Hematopoietic multipotent progenitor cell treated with erythropoietin and hydrocortisone succinate and interleukin-3 and kit ligand, for 17 days (in vitro differentiated cells): ENCODE measurements at regions not wholly inside any gene's neighbourhood (a gene's known extent, or its start where the extent isn't known, plus 50 kb on each side); places are given as distances from the start of the nearest gene placed in this dataset.
"Not testable (repeated sequence)": the region's sequence is repeated elsewhere in the genome, so short reads cannot be mapped to it uniquely, and the experiment has no call there.

Experiments used
- DNase-seq: peaks from one replicate; pipeline ENCODE4 v3.0.0-alpha.2; 2015; ENCODE audit warnings: low spot score

DNA sequence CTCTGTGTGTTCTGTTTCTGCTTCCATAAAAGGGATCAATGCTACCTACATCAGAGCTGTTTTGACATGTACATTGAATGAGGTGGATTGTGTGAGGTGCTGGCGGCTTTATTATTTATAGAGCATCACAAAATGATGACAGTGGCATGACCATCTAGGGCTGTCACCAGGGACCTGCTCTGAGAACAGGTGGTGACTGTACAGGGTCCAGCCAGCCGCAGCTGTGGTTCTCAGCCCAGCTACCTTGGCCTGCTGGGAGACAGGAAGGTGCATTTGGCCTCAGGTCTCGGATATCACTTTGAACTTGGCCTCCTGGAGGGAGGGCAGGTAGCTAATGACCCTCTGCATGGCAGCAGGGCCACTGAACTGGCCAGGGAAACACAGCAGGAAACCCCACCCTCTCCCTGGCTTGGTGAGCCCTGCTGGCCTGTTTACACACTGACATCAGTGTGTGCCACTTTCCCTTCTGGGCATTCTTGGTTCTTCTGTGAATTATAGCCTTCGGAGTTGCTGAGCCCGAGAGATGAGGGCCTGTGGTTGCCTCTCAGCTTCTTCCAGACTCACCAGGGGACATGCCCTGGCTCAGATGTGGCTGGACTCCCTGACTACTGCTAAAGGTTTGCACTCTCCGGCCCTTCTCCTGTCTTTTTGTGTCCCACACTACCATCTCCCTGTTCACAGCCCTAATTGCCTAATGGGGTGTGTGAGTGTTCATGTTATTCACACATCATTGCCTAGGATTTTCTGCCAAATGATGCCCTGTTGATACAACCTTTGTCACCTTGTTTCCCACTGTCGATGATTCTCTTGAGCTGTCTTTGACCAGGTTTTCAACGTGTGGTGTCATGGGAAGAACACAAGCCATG is 109.2 kb upstream of the RAB12 start:
- DNase-seq, result no peak

DNA sequence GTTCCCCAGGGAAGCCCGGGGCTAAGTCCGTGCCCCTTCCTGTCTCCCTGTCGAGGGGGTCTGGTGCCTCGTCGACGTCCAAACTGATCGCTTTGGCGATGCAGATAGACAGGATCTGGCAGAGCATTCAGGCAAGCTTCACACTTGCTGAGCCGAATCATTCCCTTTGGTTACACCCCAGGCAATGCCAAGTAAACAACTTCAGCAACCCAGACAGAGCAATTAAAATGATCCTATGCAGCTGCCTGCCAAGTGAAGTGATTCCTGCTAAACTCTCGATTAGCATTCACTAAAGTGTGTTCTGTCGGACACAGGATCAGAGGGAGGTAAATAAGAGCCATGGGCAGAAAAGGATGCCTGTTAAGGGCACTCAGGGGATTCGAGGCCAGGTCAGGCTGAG is 108.2 kb upstream of the RAB12 start:
- no peak for DNase-seq

DNA sequence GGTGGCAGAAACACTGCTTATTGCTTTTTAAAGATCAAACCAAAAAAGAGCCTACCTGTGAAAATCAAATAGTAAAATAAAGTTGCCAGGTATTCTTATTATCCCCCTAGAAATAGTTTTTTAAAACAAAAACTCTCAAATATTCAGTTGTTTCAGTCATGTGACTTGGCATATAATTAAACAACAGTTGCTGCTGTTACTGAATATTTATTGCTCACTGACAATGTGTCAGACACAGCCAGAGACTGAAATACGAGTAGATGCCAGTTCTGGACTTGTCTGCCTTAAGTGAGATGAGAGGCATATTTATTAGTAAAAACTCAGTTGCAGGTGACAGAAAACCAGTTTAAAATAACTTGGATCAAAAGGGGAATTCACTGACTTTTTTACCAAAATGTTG is 106.0 kb upstream of the RAB12 start:
- DNase-seq, result no peak

DNA sequence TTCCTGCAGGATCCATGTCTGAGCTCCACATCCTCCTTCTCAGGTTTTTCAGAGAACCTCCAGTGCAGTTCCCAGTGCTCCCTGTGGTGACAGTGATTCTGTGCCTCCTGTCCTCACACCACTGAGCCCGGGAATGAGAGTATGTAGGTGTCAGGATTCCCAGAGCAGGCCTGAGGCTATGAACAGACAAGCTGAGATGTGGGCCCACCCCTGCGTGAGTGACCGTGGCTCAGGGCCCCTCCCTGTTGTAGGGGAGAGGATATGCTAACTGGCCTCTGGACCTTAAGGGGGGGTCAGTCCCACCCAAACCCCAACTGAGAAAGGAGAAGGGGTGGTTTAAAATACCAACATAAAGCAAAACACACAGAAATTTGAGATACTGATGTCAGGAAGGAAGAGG is 104.8 kb upstream of the RAB12 start:
- DNase-seq, result no peak

DNA sequence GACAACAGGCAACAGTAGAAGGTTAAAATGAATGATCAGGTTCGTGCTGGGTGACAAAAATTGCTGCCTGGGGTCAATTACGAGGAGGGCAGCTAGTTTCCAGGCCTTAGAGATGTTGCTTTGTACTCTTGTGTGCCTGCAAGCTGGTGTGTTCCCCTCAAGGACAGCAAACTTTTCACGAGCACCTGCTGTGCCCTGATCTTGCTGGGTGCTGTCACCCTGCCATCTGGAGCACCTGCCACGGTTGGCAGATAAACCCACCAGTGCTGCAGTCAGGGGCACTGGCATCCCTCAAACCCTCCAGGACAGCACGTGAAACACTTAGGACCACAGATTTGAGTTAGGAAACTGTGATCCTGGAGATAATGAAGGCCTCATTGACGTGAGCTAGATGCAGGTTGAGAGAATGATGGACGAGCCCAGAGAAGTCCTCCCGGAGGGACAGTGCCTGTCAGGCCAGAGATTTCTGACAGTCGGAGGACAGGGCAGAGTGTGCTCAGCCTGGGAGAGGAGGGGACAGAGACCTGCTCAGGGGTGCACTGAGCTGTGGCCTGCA is 104.3 kb upstream of the RAB12 start:
- DNase-seq, result no peak

DNA sequence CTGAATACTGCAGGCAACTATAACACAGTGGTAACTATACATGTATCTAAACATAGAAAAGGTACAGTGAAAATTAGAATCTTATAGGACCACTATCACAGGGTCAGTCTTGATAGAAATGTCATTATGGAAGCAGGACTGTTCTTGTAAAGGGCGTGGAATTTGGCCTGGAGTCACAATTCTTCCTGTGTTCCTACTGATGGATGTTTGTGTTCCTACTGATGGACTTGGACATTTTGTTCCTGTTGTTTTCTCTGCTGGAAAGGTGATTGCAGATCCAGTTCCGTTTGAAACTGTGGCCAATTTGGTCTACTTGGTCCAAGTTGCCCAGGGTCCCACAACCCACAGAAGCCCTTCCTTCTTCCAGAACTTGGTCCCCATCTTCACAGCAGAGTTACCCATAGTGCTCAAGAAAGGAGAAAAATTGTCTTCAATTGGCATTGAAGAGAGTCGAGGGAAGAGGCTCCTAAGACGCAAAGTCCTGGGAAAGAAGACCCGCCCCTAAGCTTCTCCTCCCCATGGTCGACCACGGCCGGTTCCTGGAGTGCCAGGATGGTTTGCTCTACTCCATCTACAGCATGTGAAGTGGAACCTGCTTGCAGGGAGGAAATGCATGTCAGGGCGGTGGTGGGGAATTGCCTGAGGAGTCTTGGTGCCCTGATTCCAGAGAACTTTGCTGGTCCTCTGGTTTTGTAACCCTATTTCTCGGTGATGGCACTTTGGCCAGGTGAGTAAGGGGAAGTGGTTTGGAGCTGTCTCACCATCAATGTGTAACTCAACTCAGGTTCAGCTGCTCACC is 102.8 kb upstream of the RAB12 start:
- no peak for DNase-seq

DNA sequence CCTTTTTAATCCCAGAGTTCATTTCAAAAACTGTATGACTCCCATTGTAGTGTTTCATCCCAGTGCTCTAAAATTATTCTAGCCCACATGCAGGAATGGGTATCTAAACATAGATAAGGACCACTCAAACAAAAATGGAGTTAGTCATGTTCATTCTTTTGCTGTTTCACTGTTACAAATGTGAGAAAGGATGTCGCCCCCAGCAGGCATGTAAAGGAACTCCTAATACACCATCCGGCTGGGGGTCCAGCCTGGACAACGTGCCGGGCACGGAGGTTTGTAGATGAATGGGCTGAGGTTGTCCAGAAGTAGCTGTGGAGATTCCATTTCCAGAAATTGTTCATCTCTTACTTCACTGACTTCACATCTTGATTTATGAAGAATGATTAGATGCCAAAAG is 101.9 kb upstream of the RAB12 start:
- DNase-seq, result no peak

DNA sequence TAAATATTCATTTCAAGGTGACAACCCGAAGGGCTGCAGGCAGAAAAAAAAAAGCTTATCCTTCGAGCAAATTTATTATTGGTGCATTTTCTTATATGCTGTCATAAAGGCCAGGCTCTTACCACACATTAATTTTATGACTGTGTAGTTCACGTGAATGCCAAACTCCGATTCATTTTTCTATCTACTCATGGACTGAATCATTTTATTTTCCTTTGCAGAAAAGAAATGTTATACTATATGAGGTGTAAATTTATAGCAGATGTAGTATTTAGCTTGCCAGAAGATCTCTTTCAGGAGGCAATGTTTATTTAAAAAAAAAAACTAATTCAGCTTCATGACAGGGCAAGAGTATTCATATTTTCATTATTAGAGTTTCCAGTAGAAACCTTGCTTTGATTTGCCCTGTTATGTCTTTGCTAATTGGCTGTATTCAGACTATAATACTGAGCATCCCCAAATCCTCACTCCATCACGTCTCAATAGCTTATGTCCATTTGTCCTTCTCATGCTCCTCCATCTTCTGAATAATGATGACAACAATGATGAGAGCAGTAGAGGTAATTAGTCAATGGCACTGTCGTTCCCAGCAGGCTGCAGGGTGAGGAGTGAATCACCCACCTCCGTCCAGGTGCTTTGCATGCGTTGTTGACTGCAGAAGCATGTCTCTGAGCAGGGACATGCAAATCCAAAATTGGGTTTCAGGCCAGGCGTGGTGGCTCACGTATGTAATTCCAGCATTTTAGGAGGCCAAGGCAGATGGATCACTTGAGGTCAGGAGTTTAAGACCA is 101.1 kb upstream of the RAB12 start:
- DNase-seq, result no peak

DNA sequence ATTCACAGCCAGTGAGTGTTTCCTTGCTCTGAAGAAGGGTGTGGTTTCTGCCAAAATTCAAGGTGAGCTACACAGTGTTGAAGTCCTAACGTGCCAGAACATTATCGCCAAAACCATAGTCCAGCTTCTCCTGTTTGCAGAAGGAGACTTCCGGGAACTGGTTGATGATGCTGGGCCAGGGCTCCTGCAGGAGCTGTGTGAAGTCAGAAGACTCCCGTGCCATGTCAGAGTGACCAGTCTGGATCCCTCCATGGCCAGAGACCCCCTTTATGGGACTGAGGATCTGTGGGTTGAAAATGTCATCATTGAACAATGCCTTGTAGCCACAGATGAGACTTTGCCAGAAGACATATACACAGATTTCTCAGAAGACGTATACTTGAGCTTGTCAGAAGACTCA is 96.0 kb upstream of the RAB12 start:
- no peak for DNase-seq

DNA sequence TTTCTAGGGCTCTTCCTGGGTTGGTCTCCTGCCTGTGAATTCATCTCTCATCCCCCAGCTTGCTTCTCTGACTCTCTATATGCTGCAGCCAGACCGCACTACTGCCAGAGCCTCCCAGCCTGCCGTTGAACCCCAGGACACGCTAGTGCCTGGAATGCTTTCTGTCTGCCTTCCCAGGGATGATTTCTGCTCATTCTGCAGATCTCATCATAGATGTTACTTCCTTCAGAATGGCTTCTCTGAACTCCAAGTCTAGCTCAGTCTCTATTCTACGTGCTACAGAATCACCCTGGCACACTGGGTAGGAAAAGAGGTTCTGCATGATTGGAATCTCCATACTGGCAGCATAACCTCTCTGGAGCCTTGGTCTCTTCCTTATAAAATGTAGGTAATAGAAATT is 94.8 kb upstream of the RAB12 start:
- DNase-seq, result no peak

DNA sequence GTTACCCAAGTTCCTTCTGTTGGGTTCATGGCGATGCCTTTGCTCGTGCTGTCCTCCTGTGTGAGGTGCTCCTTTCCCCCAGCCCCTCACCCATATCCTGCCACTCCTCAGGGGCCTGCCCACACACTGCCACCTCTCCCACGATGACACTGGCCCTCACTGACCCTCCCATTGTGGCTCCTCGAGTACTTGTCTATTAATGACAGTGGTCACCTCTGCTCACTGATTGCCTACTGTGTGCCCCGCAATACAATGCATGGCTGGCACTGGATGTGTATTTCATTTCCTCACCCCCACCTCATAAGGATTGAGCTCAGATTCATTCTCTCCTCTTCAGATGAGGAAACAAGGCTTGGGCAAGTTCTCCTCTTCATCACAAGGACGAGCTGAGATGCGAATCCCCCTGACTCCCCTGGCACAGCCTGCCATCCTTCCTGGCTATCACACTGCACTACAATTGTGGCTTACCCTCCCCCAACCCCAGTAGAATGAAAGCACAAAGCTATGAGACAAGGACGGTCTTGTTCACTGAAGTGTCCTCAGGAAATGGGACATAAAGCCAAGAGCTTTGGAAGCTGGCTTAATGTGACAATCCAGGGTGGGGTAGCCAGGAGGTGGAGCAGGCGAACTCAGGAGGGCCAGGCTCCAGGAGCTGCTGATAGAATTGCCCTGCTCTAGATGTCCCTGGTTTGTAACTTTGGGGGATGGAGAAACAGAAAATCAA is 93.9 kb upstream of the RAB12 start:
- no peak for DNase-seq

DNA sequence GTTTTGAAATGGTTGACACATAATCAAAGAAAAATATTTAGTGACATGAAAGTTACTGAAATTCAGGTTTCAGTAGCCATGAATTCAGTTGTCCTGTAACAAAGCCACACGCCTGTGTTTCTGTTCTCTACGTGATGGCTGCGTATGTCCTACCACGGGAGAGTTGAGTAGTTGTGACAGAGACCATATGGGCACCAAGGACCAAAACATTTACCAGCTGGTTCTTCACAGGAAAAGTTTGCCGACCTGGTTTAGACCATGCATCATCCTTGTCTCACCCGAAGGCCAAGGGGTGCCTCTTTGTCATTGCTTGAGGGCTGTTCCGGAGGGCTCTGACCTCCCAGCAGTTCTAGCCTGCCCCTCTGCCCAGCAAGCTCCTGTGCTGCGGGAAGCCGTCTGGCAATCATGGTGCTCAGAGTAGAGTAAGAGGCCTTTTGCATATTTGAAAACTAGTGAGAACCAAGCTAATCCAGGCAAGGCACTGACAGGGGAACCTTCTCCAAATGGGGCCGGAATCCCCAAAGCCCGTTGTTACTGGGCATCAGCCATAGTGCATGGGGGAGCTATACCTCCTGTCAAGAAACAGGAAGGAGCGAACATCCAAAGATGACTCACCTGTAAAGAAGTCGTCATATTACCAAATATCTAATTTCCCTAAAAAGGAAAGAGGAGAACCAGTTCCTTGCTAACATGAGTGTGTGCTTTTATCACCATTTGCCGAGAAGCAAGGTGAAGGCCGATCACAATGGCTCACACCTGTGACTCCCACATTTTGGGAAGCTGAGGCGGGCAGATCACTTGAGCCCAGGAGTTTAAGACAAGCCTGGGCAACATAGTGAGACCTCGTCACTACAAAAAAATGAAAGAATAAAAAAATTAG is 92.6 kb upstream of the RAB12 start:
- no peak for DNase-seq

DNA sequence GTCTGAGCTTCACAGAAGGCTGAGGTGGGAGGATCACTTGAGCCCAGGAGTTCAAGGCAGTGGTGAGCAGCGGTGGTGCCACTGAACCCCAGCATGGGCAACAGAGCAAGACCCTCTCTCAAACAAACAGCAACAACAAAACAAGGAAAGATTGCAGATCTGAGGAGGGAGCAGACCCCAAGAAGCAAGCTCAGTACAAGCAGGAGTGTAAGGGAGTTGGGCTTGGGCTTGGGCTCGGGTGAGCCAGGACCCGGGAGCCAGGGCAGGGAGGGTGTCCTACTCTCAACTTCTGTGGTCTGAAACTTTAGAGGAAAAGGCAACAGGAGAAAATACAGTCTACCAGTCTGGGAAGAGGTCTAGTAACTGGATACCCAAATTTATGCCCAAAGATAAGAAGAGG is 92.0 kb upstream of the RAB12 start:
- no peak for DNase-seq

DNA sequence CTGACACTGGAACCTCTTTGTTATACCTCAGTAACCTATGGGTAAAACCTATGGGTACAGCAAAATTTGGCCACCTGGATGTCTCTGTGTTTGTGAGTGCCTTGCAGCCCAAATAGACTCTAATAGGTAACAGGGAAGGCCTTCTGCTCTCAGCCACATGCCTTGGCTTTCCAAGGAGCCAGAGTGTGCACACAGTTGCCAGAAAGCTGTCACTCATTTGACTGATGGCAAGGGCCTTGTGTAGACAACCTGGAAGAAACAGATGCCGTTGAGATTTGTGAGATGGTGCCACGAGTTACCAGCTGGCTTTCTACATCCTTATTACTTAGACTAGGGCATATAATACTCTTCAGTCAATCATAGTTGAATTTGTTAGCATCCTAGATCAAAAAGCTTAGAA is 90.1 kb upstream of the RAB12 start:
- DNase-seq, result no peak

DNA sequence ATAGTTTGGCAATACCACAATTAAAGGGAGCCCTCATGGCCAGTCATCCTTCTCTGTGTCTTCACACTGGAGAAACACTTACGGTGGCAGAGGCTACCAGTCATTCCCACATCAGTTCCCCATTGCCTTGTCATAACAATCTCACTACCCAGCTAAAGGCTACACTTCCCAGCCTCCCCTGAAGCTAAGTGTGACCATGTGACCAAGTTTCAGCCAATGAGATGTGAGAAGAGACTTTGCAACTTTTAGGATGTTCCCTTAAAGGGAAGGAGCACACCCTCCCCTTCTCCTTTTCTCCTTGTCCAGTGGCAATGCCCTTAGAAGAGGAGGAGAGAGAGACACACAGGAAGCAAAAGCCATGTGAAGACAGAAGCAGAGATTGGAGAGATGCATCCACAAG is 89.0 kb upstream of the RAB12 start:
- no peak for DNase-seq

DNA sequence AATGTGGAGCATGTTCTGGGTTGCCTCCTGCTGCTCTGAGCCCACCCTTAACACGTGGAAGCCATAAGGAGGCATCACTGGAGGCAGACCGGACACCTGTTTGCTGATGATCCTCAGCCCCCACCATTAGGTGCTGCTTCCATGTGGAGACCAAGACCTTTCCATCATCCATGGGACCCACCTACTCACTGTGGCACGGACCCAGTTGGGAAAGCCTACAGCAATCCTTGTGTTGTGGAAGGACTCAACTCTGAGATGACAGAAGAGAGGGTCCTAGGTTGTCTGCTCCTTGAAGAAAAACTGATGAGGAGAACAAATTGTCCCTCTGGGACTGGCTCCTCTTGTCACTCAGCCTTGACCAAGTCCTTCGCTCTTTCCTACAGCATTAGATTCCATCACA is 86.5 kb upstream of the RAB12 start:
- DNase-seq, result no peak

DNA sequence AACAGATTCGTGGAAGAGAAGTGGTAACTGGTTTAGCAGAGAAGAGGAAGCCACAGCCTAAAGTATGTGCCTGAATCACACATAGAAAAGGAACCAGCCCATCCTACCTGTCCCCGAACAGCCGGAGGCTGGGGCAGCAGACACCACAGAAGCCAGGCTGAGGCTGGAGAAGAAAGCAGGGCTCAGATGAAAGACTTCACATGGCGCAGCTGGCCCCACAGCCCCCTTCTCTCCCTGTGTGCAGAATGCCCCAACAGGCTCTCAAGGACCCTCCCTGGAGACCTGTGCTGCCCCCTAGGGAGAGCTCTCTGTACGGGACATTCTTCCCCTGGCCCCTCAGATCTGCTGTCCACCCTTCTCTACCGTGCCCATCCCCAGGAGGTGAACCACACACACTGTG is 83.5 kb upstream of the RAB12 start:
- DNase-seq, result no peak

DNA sequence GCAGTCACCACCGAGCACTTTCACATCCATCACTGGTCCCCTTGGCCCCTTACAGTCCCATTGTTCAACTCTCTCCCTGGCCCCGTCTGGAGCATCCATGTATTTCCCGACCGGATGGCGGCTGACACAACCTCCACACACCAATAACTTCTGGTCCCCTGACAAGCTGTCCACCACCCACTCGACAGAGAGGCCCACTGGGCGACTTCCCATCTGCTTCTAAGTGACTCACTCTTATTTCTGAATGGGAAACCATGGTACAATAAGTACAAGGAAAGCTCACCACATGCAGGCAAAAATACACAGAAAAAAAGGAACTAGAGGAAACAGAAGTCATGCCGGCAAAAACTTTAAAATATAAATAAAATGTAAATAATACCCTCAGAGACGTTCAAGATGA is 82.9 kb upstream of the RAB12 start:
- DNase-seq, result no peak

DNA sequence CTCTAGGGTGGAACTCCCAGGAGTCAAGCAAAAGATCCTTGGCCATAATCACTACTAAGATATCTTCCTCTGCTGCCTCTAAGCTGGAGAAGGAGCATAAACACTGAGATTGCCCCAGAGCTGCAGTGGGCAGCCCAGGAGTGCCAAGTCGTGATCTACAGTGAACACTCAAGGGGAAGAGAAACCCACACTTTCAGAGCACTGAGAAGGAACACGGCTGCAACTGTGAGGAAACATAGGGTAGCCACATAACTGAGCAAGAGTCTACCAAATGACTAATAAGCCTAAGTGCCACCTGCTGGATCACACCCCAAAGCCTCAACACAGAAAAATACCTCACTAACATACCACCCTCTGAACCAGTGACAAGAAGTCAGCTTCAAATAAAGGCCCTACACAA is 79.6 kb upstream of the RAB12 start:
- DNase-seq, result no peak

DNA sequence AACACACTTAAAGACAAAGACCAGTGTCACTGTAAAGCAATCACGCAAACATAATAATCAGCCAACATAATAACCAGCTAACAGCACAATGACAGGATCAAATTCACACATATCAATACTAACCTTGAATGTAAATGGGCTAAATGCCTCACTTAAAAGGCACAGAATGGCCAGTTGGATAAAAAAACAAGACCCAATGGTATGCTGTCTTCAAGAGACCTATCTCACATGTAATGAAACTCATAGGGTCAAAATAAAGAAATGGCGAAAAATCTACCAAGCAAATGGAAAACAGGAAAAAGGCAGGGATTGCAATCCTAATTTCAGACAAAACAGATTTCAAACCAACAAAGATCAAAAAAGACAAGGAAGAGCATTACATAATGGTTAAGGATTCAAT is 78.2 kb upstream of the RAB12 start:
- DNase-seq, result not testable (repeated sequence)

DNA sequence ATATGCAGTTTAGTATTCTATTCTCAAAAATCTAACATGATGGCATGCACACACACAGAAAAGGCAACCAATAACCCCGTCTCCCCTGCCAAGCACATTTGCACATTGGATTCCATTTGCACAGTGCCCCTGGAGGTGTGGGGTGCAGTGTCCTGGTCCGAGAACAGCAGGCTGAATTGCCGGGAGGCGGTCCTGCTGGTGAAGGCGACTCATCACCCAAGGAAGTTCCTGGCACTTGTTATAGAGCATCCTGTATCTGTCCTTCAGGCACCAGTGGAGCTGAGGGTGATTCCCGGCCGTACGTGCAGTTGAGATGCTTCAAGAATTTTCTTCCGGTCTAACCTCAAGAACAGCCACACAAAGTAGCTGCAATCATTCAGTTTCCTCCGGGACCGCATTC is 73.0 kb upstream of the RAB12 start:
- no peak for DNase-seq
